ENCODE measurements at regions not wholly inside any gene's neighbourhood (a gene's known extent, or its start where the extent isn't known, plus 50 kb on each side); places are given as distances from the start of the nearest gene placed in this dataset.
A peak's percentile ranks its signal among the peaks of the same experiment; 100 is the strongest.
"Not testable (repeated sequence)": the region's sequence is repeated elsewhere in the genome, so short reads cannot be mapped to it uniquely, and the experiment has no call there.

DNA sequence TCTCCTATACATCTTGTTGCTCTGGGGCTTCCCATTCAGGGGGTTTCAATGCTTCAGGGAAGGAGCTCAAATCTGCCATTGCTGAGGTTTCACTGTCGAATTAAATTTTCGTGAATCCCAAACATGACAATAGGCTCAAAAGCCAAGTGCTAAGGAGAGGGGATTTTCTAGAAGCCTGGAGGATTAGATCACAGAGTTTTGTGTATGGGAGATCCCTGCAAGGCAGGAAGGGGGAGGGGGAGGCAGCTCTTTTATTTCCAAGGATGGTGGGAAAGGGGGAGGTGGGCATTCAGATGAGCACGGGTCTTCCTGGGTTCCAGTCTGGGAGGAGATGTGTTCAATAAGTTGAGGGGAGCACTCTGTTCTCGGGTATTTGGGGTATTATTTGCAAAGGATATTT is 69.9 kb upstream of the DLG1 start:
- no peak for DNase-seq

DNA sequence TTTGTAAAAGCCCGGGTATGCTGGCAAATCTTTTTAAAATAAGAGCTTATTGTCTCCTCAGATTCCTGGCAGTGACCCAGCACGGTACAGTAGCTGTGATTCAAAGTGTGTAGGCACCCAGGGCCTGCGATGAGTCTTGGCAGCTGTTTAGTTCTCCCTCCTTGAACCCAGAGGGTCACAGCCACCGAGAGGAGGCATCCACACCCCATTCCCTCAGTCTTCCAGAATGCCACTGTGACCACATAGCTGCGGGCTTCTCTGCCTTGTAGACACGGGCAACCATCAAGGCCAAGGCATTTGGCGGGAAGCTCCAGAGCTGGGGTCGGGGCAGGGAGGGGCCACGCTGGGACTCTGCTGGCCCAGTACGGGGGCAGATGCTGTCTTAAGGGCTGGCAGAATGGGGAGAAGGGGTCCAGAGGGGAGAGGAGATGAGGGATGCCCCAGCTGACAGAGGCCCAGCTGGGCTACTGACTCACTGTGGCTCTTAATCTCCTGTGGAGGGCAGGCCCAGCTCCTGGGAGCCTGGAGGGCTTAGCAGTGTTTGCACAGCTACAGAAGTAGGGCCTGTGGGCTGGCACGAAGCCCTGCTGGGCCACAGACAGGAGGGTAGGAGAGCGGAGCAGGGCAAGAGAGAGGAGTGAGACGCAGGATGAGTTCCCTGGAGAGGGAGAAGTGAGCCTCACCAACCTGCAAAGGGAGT is 68.8 kb upstream of the DLG1 start:
- no peak for DNase-seq

DNA sequence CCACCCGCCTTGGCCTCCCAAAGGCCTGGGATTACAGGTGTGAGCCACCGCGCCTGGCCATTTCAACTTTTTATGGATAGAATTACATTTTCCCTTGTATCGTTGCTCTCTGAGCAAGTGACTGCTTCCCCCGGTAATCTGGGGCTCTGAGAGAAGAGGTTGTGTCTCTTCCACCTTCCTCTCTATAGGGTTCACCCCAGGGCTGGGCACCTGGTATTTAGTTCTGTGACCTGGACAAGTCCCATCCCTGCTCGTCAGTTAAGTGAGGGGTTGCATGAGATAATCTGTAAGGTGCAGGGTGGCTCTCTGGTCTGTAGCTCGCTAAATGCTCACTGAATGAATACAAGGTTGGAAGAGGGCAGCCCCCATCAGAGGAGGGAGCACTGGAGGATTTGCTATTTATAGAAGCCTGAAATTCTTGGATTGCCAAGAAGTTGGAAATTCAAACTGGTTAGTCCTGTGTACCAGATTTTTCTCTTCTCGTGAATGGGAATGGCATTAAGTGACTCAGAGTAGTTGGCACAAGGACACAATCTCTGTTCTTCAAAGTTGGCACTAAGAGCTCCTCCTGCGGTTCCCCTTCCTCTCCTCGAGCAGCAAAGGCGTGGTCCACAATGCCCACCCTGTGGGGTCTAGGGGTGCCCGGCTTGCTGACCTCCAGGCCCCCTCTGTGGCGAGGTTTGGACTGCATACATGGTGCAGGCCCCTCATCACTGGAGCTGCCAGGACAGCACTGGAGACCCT is 68.1 kb upstream of the DLG1 start:
- DNase-seq, result no peak

DNA sequence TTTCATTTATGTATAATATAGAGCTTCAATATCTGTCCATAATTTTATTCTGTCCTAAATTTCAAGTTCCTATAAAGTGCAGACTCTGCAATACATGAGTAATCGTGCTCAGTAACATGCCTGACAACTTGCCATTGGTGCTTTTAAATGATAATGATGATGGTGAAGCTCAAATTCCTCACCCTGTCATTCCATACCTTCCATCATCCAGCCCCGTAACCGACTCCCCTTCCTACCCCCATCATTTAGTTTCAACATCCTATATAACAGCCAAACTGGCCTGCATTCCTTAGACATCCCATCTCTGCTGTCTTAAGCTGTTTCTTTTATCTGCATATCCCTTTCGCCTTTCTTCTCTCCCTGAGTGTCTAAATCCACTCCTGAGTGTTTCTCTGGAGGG is 67.2 kb upstream of the DLG1 start:
- no peak for DNase-seq

DNA sequence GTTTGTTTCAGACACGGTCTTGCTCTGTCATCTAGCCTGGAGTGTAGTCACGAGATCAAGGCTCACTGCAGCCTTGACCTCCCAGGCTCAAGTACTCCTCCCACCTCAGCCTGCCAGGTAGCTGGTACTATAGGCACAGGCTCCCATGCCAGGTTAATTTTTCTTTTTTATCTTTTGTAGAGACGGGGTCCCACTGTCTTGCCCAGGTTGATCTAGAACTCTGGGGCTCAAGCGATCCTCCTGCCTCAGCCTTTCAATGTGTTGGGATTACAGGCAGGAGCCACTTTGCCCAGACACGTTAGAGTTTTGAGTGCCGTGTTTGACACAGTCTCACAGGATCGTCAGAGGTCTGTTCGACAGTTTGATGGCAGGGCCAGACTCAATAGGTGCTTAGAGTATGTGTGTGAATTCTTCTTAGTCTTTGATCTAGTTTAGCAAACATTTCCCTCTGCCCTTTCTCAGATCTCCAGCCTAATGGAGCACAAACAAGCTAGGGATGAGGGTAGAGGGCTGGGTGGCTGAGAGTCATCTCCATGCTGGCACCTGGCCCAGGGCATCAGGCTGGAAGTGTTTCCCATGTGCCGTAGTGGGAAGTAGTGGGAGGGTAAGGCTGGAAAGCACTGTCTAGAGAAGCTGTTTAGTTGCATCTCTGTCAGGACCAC is 66.1 kb upstream of the DLG1 start:
- no peak for DNase-seq

DNA sequence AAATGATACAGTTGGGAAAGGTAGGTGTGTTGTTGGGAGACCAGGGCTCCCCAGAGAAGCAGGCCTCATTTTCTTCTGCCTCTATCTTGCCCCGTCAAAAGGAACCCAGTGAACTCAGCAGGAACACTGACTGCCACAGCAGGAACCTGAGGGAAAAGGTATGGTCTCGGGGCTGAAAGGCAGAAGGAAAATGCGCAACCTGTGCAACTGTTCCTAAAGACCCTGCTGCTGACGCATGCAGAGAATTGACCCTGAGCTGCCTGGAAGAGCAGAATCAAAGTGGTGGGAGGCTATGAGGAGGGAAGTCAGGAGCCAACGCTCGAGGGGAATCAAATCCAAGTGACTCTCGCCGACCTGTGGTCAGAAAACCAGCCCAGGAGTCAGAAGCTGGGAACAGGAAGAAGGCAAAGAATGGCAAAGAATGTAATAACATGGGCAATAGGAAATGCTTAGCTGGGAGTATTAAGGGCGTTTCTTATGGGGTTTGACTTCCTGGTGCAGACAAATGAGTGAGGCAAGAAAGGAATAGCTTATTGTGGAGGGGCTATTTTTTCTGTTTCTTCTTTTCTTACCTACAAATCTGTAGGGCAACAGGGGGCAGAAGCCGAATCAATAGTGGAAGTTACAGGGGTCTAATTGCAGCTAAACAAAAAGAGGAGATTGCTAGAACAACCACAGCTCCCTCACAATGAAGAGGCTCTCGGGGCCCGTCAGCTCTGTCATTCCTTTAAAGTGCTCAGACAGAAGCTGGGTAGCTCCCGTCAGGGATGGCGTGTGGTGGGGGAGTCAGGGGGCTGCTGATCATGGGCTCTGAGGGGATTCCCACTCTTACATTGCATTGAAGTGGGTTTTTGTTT is 65.4 kb upstream of the DLG1 start:
- DNase-seq, result no peak

DNA sequence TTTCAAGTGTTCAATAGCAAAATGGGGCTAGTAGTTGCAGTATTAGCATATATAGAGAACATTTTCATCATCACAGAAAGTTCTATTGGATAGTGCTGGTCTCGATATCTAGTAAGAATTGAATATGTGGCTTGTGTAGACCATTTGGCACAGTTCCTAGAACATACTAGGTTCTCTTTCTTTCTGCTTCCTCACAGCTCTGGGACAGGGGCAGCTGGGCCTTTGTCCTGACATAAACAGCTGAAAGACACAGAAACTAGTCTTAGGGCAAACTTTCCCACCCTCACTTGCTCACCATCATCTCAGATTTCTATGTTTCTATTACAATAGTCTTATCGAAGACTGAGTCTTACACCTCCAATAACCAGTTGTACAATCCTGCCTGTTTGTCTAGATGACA is 63.7 kb upstream of the DLG1 start:
- no peak for DNase-seq

DNA sequence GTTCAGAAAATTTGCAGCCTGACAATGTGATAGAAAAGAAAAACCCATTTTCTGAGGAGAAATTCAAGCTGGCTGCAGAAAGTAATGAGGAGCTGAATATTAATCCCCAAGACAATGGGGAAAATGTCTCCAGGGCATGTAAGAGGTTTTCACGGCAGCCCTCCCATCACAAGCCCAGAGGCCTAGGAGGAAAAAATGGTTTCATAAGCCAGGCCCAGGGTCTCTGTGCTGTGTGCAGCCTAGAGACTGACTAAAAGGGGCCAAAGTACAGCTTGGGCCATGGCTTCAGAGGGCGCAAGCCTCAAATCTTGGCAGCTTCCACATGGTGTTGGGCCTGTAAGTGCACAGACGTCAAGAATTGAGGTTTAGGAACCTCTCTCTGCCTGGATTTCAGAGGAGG is 61.7 kb upstream of the DLG1 start:
- DNase-seq, result not testable (repeated sequence)

DNA sequence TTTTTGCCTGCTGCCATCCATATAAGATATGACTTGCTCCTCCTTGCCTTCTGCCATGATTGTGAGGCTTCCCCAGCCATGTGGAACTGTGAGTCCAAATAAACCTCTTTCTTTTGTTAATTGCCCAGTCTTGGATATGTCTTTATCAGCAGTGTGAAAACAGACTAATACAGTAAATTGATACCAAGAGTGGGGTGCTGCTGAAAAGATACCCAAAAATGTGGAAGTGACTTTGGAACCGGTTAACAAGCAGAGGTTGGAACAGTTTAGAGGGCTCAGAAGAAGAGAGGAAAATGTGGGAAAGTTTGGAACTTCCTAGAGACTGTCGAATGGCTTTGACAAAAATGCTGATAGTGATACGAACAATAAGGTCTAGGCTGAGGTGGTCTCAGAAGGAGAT is 61.1 kb upstream of the DLG1 start:
- DNase-seq, result not testable (repeated sequence)

DNA sequence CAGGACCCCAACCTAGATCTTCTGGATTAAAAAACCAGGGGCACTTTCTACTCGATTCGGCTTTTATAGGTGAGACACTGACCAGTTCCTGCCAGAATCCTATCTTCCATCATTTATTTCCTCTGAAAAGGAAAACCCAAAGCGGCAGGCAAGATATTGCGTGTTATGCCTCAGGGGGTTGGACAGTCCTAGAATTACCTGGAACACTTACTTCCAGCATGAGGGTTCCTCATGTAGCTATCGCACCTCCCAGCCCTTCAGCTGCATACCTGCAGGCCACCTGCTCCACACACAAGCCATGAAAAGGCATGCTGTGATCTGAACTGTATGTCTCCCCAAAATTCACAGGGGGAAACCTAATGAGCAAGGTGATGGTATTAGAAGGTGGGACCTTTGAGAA is 58.3 kb upstream of the DLG1 start:
- no peak for DNase-seq

DNA sequence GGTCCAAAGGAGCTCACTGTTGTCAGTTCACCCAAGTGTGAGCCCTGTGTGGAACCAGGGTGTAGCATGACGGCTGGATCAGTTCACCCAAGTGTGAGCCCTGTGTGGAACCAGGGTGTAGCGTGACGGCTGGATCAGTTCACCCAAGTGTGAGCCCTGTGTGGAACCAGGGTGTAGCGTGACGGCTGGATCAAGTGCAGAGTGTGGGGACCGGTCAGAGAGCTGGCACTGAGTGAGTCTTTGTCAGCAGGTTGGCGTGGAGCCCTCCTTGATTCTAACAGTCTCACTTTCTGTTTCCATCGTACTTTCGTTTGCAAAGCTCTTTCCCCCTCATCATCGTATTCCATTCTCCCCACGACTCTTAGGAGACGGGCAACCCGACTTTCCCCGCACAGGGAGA is 57.9 kb upstream of the DLG1 start:
- DNase-seq, result no peak

DNA sequence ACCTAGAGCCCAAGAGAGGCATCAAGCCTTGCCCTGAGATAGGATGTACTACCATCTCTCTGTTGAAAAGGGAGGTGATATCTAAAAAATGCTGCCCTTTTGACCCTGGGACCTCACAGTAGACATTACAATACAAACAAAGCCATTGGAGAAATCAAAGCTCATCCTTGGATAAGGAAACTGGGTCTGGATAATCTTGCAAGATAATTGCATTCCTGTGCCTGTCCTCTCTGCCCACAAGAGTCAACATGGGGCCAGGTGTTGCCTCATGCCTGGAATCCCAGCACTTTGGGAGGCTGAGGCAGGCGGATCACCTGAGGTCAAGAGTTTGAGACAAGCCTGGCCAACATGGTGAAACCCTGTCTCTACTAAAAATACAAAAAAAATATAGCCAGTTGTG is 57.3 kb upstream of the DLG1 start:
- DNase-seq, result no peak

DNA sequence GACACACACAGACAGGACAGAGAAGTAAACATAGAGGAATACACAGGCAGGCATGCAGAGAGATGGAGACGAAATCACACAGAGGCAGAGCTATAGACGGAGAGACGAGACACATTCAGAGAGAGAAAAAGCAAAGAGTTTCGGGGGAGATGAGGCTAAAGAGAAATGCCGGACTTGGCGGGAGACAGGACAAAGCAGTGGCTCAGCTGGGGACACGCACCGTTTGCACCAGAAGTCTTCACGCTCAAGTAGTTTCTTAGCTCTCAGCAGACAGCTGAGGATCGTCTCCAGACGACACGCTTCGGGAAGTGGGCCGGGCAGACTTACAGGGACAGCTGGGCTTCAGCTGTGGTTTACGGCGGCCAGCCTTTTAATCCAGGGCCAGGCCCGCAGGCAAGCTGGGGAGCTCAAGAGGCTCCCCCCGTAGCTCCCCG is 56.2 kb upstream of the DLG1 start:
- peak; percentile 84 for DNase-seq

DNA sequence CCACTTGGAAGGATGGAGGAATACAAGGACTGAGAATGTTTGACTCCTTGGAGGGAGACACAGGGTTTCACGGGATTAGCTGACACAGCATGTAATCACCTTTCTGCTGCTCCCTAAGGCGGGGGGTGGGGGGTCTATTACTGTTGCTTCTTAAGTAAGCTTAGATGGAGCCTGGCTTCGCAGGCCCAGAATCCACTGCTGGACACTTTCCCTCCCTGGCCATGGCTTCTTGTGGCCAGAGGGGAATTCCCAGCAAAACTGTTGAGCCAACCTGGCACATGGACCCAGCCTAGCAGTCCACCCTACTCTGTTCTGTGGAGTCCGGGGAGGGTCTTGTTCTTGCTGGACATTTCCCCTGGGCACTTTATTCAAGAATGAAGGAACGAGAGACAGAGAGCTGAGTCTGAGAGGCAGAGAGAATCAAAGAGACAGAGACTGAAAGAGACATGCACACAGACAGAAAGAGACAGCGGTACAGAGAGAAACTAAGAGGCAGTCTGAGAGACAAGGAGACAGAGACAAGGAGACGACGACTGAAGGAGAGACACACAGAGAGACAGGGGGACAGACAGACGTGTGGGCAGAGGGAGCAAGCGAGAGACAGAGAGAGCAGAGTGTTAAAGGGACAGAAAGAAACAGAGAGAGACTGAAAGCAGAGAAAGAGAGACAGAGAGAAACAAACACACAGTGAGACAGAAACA is 55.6 kb upstream of the DLG1 start:
- DNase-seq, result no peak

DNA sequence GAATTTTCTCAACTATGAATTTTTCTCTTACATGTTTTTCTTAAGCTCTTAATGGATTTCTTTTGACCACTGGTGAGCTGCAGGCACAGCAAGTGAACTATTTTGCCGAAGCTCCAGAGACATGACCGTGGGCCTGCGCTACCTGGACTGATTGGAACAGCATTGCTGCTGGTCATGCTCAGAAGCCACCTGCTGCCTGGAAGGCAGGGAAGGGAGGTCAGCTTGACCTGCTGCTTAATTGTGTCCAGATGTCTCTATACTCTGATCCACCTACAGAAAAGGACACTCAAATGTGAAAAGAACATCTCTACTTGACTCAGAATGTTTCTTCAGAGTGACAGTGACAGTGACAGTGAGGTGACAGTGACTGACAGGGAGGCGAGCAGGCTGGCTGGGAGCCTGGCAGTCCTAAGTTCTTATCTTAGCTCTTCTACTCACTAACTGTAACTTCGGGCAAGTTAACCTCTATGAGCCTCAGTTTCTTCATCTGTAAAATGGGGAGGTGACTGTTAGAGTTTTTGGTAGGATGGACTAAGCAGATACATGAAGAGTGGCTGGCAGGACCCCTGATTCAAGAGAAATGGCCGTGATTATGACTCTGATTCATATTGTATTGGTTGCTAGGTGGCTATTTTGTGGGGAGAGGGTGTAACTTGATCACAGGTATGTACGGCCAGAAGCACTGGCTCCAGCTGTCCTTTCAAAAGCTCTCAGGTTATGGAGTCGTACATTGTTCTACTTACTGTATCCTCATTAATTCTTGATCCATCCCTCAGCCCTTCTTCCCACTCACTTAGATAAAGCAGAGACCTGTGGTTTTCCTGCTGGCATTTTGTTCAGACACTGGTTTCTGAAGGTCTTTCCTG is 54.8 kb upstream of the DLG1 start:
- DNase-seq, result no peak

DNA sequence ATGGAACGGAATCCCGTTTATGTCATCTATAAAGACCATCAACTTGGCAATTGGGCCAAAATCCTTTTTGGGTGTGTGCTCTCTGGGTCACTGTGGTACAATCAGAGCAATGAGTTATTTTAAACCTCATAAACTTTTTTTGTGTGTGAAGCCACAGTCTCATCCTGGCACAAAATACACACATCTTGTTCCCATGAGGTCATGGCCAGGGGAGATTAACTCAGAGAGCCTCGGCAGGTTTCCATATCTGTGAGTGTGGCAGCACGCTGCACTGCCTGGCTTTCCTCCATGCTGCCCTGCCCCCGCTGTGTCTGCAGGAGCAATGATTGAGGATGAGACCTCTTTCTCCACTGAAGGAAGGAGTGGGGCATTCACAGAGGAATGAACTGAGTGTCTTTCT is 54.0 kb upstream of the DLG1 start:
- no peak for DNase-seq

DNA sequence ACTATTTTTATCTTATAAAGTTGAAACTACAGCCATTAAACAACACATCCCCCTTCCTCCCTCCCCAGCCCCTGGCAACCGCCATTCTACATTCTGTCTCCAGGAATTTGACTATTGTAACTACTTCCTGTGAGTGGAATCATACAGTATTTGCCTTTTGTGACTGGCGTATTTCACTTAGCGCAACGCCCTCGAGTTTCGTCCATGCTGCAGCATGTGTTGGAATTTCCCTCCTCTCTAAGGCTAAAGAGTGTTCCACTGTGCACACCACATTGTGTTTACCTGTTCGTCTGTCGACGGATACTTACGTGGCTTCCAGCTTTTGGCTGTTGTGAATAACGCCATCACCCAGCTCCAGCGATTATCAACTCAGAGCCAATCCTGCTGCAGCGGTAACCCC is 52.0 kb upstream of the DLG1 start:
- DNase-seq, result no peak

DNA sequence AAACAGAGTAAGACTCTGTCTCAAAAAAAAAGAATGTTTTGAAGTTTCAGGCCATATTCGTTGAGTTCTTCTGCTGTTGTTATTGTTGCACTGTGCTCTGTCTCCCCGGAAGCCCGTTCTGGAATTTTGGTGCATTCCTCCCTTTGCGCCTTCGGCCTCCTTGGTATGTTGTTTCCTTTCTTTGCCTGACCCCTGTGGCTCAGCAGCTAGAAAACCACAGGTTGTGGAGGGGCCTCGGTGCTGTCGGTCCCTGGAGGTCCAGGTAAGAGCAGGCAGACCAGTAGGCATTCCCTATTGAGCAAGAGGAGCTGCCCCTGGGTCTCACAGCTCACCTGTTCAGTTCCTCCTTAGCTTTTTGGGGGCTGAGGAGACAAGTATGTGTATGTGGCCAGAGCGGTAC is 51.0 kb upstream of the DLG1 start:
- DNase-seq, result no peak
